HepG2 (cell line): ENCODE measurements at regions not wholly inside any gene's neighbourhood (a gene's known extent, or its start where the extent isn't known, plus 50 kb on each side); places are given as distances from the start of the nearest gene placed in this dataset.

ENCODE experiments used
- BHLHE40 ChIP-seq: IDR thresholded peaks from 2 replicates; pipeline ENCODE4 v1.6.1; 2011; ENCODE audit warnings: low read length, improper control_type of control experiment
- FOXM1 ChIP-seq: sonication (generic); formaldehyde crosslinking; IDR thresholded peaks from 2 replicates; pipeline ENCODE4 v1.5.0; 2020; ENCODE audit warnings: missing genetic modification reagents
- JUND ChIP-seq: sonication (generic); formaldehyde crosslinking; IDR thresholded peaks from 2 replicates; pipeline ENCODE4 v1.8.0; 2022; ENCODE audit warnings: mild to moderate bottlenecking, missing genetic modification reagents
- MAFG ChIP-seq: sonication (generic); formaldehyde crosslinking; IDR thresholded peaks from 2 replicates; pipeline ENCODE4 v1.5.1; 2020; ENCODE audit warnings: mild to moderate bottlenecking, missing genetic modification reagents
- NFATC3 ChIP-seq: sonication (generic); formaldehyde crosslinking; IDR thresholded peaks from 2 replicates; pipeline ENCODE4 v1.5.1; 2020; ENCODE audit warnings: mild to moderate bottlenecking, missing genetic modification reagents
- SP1 ChIP-seq, 2 experiments: fragments of 450-650 bp in 1 of 2; sonication (generic) in 1 of 2; formaldehyde crosslinking in 1 of 2; IDR thresholded peaks; 2 replicates each; pipeline versions ENCODE4 v1.4.0 to v1.6.1; 2016 to 2020; ENCODE audit warnings: missing genetic modification reagents in 1 of 2
- ZNF589 ChIP-seq: sonication (generic); formaldehyde crosslinking; conservative IDR thresholded peaks from 2 replicates; pipeline ENCODE4 v1.8.0; 2022; ENCODE audit warnings: mild to moderate bottlenecking, moderate library complexity, missing genetic modification reagents
- TF ChIP-seq, protein P1 (sequence below): sonication (generic); formaldehyde crosslinking; IDR thresholded peaks from 2 replicates; pipeline ENCODE4 v1.5.0; 2020; ENCODE audit warnings: mild to moderate bottlenecking, missing genetic modification reagents, moderate library complexity

DNA sequence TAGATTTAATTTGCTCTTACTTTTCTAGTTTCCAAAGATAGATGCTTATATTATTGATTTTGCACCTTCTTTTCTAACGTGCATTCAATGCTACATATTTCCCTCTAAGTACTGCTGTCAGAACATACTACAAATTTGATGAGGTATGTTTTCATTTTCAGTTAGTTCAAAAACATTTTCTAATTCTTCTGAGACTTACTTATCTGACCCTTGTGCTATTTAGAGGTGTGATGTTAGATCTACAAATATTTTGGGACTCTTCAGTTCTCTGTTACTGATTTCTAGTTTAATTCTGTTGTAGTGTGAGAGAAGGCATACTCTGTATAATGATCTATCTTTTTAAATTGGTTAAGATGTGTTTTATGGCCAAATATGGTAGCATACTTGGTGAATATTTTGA lies 97.8 kb upstream of the TMEM168 start:
- TF ChIP-seq ZNF589 (CRISPR knock-in tag): no peak
- TF ChIP-seq, protein P1, sequence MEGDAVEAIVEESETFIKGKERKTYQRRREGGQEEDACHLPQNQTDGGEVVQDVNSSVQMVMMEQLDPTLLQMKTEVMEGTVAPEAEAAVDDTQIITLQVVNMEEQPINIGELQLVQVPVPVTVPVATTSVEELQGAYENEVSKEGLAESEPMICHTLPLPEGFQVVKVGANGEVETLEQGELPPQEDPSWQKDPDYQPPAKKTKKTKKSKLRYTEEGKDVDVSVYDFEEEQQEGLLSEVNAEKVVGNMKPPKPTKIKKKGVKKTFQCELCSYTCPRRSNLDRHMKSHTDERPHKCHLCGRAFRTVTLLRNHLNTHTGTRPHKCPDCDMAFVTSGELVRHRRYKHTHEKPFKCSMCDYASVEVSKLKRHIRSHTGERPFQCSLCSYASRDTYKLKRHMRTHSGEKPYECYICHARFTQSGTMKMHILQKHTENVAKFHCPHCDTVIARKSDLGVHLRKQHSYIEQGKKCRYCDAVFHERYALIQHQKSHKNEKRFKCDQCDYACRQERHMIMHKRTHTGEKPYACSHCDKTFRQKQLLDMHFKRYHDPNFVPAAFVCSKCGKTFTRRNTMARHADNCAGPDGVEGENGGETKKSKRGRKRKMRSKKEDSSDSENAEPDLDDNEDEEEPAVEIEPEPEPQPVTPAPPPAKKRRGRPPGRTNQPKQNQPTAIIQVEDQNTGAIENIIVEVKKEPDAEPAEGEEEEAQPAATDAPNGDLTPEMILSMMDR: no peak
- TF ChIP-seq BHLHE40: no peak
- TF ChIP-seq MAFG (CRISPR knock-in tag): no peak
- no peak for TF ChIP-seq JUND (CRISPR knock-in tag)
- TF ChIP-seq NFATC3 (CRISPR knock-in tag): no peak
- TF ChIP-seq SP1 (IDR thresholded peaks at IDR 0.05): no peak
- TF ChIP-seq SP1 (CRISPR knock-in tag; IDR thresholded peaks at IDR 0.05): no peak
- TF ChIP-seq FOXM1: no peak
